ENCODE measurements at regions not wholly inside any gene's neighbourhood (a gene's known extent, or its start where the extent isn't known, plus 50 kb on each side); places are given as distances from the start of the nearest gene placed in this dataset.

DNA sequence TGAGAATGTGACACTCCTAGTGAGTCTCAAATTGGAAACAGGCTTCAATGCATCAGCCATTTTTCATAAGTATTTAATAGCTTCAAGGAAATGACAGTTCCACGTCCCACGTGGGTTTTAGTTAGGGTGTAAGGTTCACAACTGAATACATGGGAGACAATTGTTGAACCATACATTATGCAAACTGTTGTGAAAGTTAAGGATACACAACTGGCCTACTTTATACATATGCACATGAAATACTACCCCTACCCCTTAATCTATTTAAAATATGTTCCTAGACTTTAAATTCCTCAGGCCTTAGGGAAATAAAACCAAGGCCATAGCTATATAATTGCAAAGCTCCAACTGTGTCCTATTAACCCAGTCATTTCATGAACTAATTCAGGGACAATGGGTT, 436.1 kb downstream of the BTBD3 start (continued):
- TF ChIP-seq, protein P1, sequence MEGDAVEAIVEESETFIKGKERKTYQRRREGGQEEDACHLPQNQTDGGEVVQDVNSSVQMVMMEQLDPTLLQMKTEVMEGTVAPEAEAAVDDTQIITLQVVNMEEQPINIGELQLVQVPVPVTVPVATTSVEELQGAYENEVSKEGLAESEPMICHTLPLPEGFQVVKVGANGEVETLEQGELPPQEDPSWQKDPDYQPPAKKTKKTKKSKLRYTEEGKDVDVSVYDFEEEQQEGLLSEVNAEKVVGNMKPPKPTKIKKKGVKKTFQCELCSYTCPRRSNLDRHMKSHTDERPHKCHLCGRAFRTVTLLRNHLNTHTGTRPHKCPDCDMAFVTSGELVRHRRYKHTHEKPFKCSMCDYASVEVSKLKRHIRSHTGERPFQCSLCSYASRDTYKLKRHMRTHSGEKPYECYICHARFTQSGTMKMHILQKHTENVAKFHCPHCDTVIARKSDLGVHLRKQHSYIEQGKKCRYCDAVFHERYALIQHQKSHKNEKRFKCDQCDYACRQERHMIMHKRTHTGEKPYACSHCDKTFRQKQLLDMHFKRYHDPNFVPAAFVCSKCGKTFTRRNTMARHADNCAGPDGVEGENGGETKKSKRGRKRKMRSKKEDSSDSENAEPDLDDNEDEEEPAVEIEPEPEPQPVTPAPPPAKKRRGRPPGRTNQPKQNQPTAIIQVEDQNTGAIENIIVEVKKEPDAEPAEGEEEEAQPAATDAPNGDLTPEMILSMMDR (IDR thresholded peaks at IDR 0.05; ENCODE audit: control extremely low read depth in 1 of 3, insufficient read depth in 1 of 3, low read depth in 1 of 3, low read length in 3 of 3): no peak

Data from H1 (cell line).